Panc1 (cell line): ENCODE measurements at regions not wholly inside any gene's neighbourhood (a gene's known extent, or its start where the extent isn't known, plus 50 kb on each side); places are given as distances from the start of the nearest gene placed in this dataset.

Experiments
- ATAC-seq: fragments of 200-7000 bp; cut with Tn5 transposase; 2 replicates; pipeline ENCODE4 v1.9.1; 2020; ENCODE audit warnings: mild to moderate bottlenecking, moderate library complexity
- BruUV-seq: library from RNA; stranded (reverse); fragments of 400-500 nt; replicated peaks from 2 replicates; lab custom pipeline; 2021; lab: Mats Ljungman, UMichigan
- CTCF ChIA-PET: fragments of 300-600 bp; sonication (Branson Sonifier 250); formaldehyde crosslinking; loops from one replicate; lab custom pipeline; 2022; ENCODE audit warnings: antibody characterized with exemption; lab: Charles Lee
- POLR2A ChIA-PET: fragments of 300-600 bp; sonication (Branson Sonifier 250); formaldehyde crosslinking; loops from one replicate; lab custom pipeline; 2022; ENCODE audit warnings: antibody characterized with exemption; lab: Charles Lee
- DNase-seq: peaks from one replicate; pipeline ENCODE4 v3.0.0-alpha.2; 2010; ENCODE audit warnings: low read depth, low spot score
- H3K27ac ChIP-seq: 2 replicates; pipeline ENCODE4 v1.5.1; 2011; ENCODE audit warnings: mild to moderate bottlenecking, low read length, inconsistent platforms
- H3K27me3 ChIP-seq: fragments of 200-500 bp; sonication (Bioruptor generic); 2 replicates; pipeline ENCODE4 v1.6.0; 2014; ENCODE audit warnings: low read length, inconsistent platforms; ENCODE audit not compliant: control insufficient read depth, insufficient read depth
- H3K36me3 ChIP-seq: fragments of 200-500 bp; sonication (Bioruptor generic); 2 replicates; pipeline ENCODE4 v1.5.1; 2014; ENCODE audit warnings: inconsistent platforms, mild to moderate bottlenecking, low read length, moderate library complexity; ENCODE audit not compliant: control insufficient read depth, insufficient read depth
- H3K4me1 ChIP-seq: 2 replicates; pipeline ENCODE4 v1.5.1; 2011; ENCODE audit warnings: inconsistent platforms, mild to moderate bottlenecking, low read length, moderate library complexity; ENCODE audit not compliant: control insufficient read depth, insufficient read depth
- H3K4me3 ChIP-seq, 2 experiments: 2 replicates each; pipeline ENCODE4 v1.5.1; 2011 to 2012; ENCODE audit warnings: low read depth in 2 of 2, low read length in 2 of 2, mild to moderate bottlenecking in 2 of 2, inconsistent platforms in 1 of 2, moderate library complexity in 1 of 2
- H3K9me3 ChIP-seq: fragments of 200-500 bp; sonication (Bioruptor generic); 2 replicates; pipeline ENCODE4 v1.5.1; 2014; ENCODE audit warnings: low read depth, mild to moderate bottlenecking, inconsistent platforms, low read length, moderate library complexity; ENCODE audit not compliant: control insufficient read depth, insufficient read depth
- POLR2AphosphoS5 ChIP-seq: IDR thresholded peaks from 2 replicates; pipeline ENCODE4 v1.6.1; 2012; ENCODE audit warnings: mild to moderate bottlenecking, low read depth, low read length, moderate library complexity
- SIN3A ChIP-seq: IDR thresholded peaks from 2 replicates; pipeline ENCODE4 v1.6.1; 2012; ENCODE audit warnings: low read depth, mild to moderate bottlenecking, low read length, moderate library complexity, borderline replicate concordance; ENCODE audit not compliant: insufficient read depth
- TCF7L2 ChIP-seq: IDR thresholded peaks from 2 replicates; pipeline ENCODE4 v1.6.1; 2011; ENCODE audit warnings: mild to moderate bottlenecking, low read depth, low read length, inconsistent platforms
- in situ Hi-C: cut with HindIII; loops from 2 replicates; pipeline ENCODE4 v1.10.0; 2016; ENCODE audit warnings: low sequenced_read_pairs, low pct_unique_long_range_greater_than_20kb
- intact Hi-C: fragments of 100-400 bp; cut with micrococcal nuclease; formaldehyde crosslinking; loops from one replicate; pipeline ENCODE4 v1.10.0; 2022; ENCODE audit not compliant: unreplicated experiment
- TF ChIP-seq, protein P1 (sequence below), 2 experiments: IDR thresholded peaks; 2 replicates each; pipeline ENCODE4 v1.6.1; 2011 to 2012; ENCODE audit warnings: low read depth in 2 of 2, control low read depth in 1 of 2, low read length in 1 of 2, mild to moderate bottlenecking in 1 of 2, moderate library complexity in 1 of 2; ENCODE audit not compliant: insufficient read depth in 1 of 2
- TF ChIP-seq, protein P2 (sequence below): fragments of 450-650 bp; IDR thresholded peaks from 2 replicates; pipeline ENCODE4 v1.5.1; 2017; ENCODE audit warnings: mild to moderate bottlenecking

DNA sequence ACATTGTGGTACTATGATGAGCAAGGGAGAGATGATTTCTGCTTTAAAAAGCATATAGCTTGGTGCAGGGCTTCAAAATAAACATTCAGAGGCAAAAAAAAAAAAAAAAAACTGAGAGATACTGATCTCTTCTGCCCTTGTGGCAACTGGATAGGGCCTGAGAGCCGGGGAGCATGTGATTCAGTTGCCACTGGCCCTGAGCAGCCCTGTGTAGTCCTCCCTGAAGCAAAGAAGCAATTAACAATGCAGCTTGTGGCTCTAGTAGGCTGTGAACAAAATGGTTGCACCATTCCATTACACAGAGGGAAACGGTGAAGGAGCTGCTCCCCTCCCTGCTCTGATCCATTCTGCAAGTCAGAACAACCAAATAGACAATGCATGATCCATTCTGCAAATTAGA is 347.5 kb upstream of the DAB2 start:
- Histone ChIP-seq H3K36me3 (no peaks in the 10 kb centered on the region), H3K4me3 (no peak overlapping the region), H3K27me3 (no peaks in the 10 kb centered on the region), H3K27ac (no peak overlapping the region), H3K9me3 (no peaks in the 10 kb centered on the region), H3K4me1 (no peaks in the 10 kb centered on the region; the same call in 1 of the 2 replicates)
- ATAC-seq (no peak), DNase-seq (no peak)
- TF ChIP-seq, protein P1, sequence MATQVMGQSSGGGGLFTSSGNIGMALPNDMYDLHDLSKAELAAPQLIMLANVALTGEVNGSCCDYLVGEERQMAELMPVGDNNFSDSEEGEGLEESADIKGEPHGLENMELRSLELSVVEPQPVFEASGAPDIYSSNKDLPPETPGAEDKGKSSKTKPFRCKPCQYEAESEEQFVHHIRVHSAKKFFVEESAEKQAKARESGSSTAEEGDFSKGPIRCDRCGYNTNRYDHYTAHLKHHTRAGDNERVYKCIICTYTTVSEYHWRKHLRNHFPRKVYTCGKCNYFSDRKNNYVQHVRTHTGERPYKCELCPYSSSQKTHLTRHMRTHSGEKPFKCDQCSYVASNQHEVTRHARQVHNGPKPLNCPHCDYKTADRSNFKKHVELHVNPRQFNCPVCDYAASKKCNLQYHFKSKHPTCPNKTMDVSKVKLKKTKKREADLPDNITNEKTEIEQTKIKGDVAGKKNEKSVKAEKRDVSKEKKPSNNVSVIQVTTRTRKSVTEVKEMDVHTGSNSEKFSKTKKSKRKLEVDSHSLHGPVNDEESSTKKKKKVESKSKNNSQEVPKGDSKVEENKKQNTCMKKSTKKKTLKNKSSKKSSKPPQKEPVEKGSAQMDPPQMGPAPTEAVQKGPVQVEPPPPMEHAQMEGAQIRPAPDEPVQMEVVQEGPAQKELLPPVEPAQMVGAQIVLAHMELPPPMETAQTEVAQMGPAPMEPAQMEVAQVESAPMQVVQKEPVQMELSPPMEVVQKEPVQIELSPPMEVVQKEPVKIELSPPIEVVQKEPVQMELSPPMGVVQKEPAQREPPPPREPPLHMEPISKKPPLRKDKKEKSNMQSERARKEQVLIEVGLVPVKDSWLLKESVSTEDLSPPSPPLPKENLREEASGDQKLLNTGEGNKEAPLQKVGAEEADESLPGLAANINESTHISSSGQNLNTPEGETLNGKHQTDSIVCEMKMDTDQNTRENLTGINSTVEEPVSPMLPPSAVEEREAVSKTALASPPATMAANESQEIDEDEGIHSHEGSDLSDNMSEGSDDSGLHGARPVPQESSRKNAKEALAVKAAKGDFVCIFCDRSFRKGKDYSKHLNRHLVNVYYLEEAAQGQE (IDR thresholded peaks at IDR 0.05; ENCODE audit: insufficient read depth in 1 of 2, low read depth in 2 of 2, low read length in 1 of 2), result no peak
- TF ChIP-seq TCF7L2 (no peak), SIN3A (no peak), POLR2AphosphoS5 (no peak)
- TF ChIP-seq, protein P2, sequence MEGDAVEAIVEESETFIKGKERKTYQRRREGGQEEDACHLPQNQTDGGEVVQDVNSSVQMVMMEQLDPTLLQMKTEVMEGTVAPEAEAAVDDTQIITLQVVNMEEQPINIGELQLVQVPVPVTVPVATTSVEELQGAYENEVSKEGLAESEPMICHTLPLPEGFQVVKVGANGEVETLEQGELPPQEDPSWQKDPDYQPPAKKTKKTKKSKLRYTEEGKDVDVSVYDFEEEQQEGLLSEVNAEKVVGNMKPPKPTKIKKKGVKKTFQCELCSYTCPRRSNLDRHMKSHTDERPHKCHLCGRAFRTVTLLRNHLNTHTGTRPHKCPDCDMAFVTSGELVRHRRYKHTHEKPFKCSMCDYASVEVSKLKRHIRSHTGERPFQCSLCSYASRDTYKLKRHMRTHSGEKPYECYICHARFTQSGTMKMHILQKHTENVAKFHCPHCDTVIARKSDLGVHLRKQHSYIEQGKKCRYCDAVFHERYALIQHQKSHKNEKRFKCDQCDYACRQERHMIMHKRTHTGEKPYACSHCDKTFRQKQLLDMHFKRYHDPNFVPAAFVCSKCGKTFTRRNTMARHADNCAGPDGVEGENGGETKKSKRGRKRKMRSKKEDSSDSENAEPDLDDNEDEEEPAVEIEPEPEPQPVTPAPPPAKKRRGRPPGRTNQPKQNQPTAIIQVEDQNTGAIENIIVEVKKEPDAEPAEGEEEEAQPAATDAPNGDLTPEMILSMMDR, result no peak
- CTCF ChIA-PET, result no interaction called here
- intact Hi-C loops, result no loop called here
- in situ Hi-C loops, result no loop called here
- no TSS peak for BruUV-seq
- POLR2A ChIA-PET, result no interaction called here

GRCh38 chr5:39767916-39768315 is 343.1 kb upstream of the DAB2 start:
- Histone ChIP-seq H3K27me3 (no peaks in the 10 kb centered on the region), H3K36me3 (no peaks in the 10 kb centered on the region), H3K4me1 (no peaks in the 10 kb centered on the region; the same call in 1 of the 2 replicates), H3K27ac (no peak overlapping the region), H3K4me3 (no peak overlapping the region), H3K9me3 (no peaks in the 10 kb centered on the region)
- ChIA-PET POLR2A (no interaction called here), CTCF (no interaction called here)
- no TSS peak for BruUV-seq
- in situ Hi-C loops (no loop called here), intact Hi-C loops (no loop called here)
- no peak for TF ChIP-seq POLR2AphosphoS5
- TF ChIP-seq TCF7L2, result no peak
- no peak for TF ChIP-seq SIN3A
- TF ChIP-seq, protein P2, result no peak
- TF ChIP-seq, protein P1 (IDR thresholded peaks at IDR 0.05; ENCODE audit: insufficient read depth in 1 of 2, low read depth in 2 of 2, low read length in 1 of 2), result no peak
- no peak for DNase-seq
- no peak for ATAC-seq
